GM23248 (cell line): ENCODE measurements at regions not wholly inside any gene's neighbourhood (a gene's known extent, or its start where the extent isn't known, plus 50 kb on each side); places are given as distances from the start of the nearest gene placed in this dataset.

Experiments used
- DNase-seq: peaks from one replicate; pipeline ENCODE4 v3.0.0-alpha.2; 2015
- H2AFZ ChIP-seq: fragments of 200-600 bp; sonication (generic); 2 replicates; pipeline ENCODE4 v1.6.1; 2016; ENCODE audit warnings: antibody characterized with exemption
- H3F3A ChIP-seq: fragments of 200-600 bp; sonication (generic); 2 replicates; pipeline ENCODE4 v1.6.1; 2016; ENCODE audit warnings: mild to moderate bottlenecking, antibody characterized with exemption, mixed run types; ENCODE audit not compliant: insufficient read depth
- H3K27ac ChIP-seq: fragments of 200-600 bp; sonication (generic); 2 replicates; pipeline ENCODE4 v1.5.1; 2016; ENCODE audit warnings: mild to moderate bottlenecking
- H3K27me3 ChIP-seq: fragments of 200-600 bp; sonication (generic); replicated peaks from 2 replicates; pipeline ENCODE4 v1.6.1; 2016; ENCODE audit warnings: mild to moderate bottlenecking; ENCODE audit not compliant: insufficient read depth
- H3K36me3 ChIP-seq: fragments of 200-600 bp; sonication (generic); 2 replicates; pipeline ENCODE4 v1.6.1; 2016; ENCODE audit warnings: low read depth, mild to moderate bottlenecking
- H3K4me1 ChIP-seq: fragments of 200-600 bp; sonication (generic); 2 replicates; pipeline ENCODE4 v1.6.1; 2016; ENCODE audit warnings: mild to moderate bottlenecking; ENCODE audit not compliant: insufficient read depth
- H3K4me2 ChIP-seq: fragments of 200-600 bp; sonication (generic); one replicate; pipeline ENCODE4 v1.6.1; 2016; ENCODE audit warnings: mild to moderate bottlenecking; ENCODE audit not compliant: unreplicated experiment
- H3K4me3 ChIP-seq: fragments of 200-600 bp; sonication (generic); 2 replicates; pipeline ENCODE4 v1.5.1; 2016; ENCODE audit warnings: mild to moderate bottlenecking
- H3K79me2 ChIP-seq: fragments of 200-600 bp; sonication (generic); 2 replicates; pipeline ENCODE4 v1.6.1; 2016; ENCODE audit warnings: mild to moderate bottlenecking; ENCODE audit not compliant: insufficient read depth
- H3K9ac ChIP-seq: fragments of 200-600 bp; sonication (generic); 2 replicates; pipeline ENCODE4 v1.6.1; 2016; ENCODE audit warnings: mild to moderate bottlenecking
- H3K9me2 ChIP-seq: fragments of 200-600 bp; sonication (generic); 2 replicates; pipeline ENCODE4 v1.6.1; 2016; ENCODE audit warnings: mixed run types, mild to moderate bottlenecking, moderate library complexity; ENCODE audit not compliant: insufficient read depth
- H3K9me3 ChIP-seq: fragments of 200-600 bp; sonication (generic); one replicate; pipeline ENCODE4 v1.6.1; 2017; ENCODE audit warnings: low read depth
- H4K20me1 ChIP-seq: fragments of 200-600 bp; sonication (generic); 2 replicates; pipeline ENCODE4 v1.6.0; 2016; ENCODE audit not compliant: insufficient read depth
- EZH2 ChIP-seq: fragments of 200-600 bp; sonication (generic); IDR thresholded peaks from 2 replicates; pipeline ENCODE4 v1.6.1; 2018; ENCODE audit warnings: antibody characterized with exemption, mild to moderate bottlenecking; ENCODE audit not compliant: insufficient read depth, poor library complexity, severe bottlenecking
- EZH2phosphoT487 ChIP-seq: fragments of 200-600 bp; sonication (generic); IDR thresholded peaks from 2 replicates; pipeline ENCODE4 v1.6.1; 2018; ENCODE audit warnings: antibody characterized with exemption, moderate library complexity, mild to moderate bottlenecking, low read depth; ENCODE audit not compliant: insufficient read depth
- WGBS, 2 experiments: methylation state at CpG; one replicate each; pipeline ENCODE4 v1.1.6; 2015 to 2017; ENCODE audit warnings: low lambda C conversion rate in 2 of 2, low coverage in 1 of 2; ENCODE audit errors: missing lambda C conversion rate in 2 of 2; 5-methylcytosine and 5-hydroxymethylcytosine counted together
- in situ Hi-C: fragments of 300-500 bp; cut with MboI; formaldehyde crosslinking; loops from 2 replicates; pipeline ENCODE4 v1.15.0; 2020

DNA sequence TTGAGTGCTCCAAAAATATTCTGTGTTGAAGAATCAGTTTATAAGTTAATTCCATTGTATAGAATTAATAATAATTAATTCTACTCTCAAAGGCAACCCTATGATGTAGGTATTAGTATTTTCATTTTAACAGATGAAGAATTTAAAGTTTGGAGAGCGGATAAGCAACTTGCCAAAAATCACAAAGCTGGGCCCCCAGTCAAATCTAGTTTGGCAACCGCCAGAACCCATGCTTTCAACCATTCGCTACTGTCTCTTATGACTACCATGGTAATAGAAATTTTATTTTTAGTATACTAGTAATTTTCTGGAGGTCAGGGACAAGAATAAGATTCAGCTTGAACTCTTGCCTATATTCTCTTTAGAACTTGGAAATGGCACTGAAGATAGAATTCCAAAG lies 229.8 kb downstream of the IBTK start:
- Histone ChIP-seq H3K27me3 (no peaks in the 10 kb centered on the region), H3K9me2 (no peaks in the 10 kb centered on the region), H3K4me1 (peaks cover 61% of the 10 kb centered on the region), H3K9ac (no peak overlapping the region), H3K4me2 (no peak overlapping the region), H3K4me3 (no peak overlapping the region), H3K36me3 (no peaks in the 10 kb centered on the region), H3K27ac (peak overlapping the region; percentile 82), H3K79me2 (no peaks in the 10 kb centered on the region), H3K9me3 (no peaks in the 10 kb centered on the region), H3F3A (peaks cover 64% of the 10 kb centered on the region), H2AFZ (no peak overlapping the region), H4K20me1 (no peaks in the 10 kb centered on the region)
- in situ Hi-C loops: loop anchor here (25.0 kb wide), 3 partner anchors 255 to 780 kb away; partner anchors contain the start of gene TENT5A
- WGBS, 2 experiments: 94 to 98% methylated on average over 3 of the region's 3 CpGs
- no peak for TF ChIP-seq EZH2
- no peak for DNase-seq

DNA sequence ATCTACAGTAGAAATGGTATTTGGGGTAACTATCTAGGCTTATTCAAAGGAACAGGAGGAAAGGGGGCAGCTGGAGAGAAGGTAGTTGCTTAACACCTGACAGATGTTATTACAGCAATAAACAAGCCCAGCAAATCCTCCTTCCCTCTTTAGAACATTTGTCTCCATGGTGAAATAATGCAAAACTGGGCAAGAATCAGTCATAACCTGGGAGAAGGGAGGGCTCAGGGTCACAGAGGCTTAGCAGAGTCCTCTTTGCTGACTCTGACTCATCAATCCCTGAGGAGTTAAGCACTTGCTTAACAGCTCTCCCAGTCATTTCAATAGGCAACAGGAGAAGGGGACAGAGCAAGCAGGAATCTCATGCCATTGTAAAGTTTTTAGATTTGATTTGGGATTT lies 230.3 kb downstream of the IBTK start:
- in situ Hi-C loops: loop anchor here (25.0 kb wide), 3 partner anchors 255 to 780 kb away; partner anchors contain the start of gene TENT5A
- H3K27ac ChIP-seq: peak overlapping the region; percentile 82
- no peaks in the 10 kb centered on the region for H4K20me1 ChIP-seq
- TF ChIP-seq EZH2phosphoT487: no peak
- TF ChIP-seq EZH2: no peak
- peaks cover 59% of the 10 kb centered on the region for H3F3A ChIP-seq
- no peaks in the 10 kb centered on the region for H3K79me2 ChIP-seq
- H3K4me3 ChIP-seq: no peak overlapping the region
- no peak overlapping the region for H2AFZ ChIP-seq
- no peaks in the 10 kb centered on the region for H3K27me3 ChIP-seq
- peak overlapping the region; percentile 32 for H3K9ac ChIP-seq
- H3K36me3 ChIP-seq: no peaks in the 10 kb centered on the region
- H3K9me3 ChIP-seq: no peaks in the 10 kb centered on the region
- H3K4me1 ChIP-seq: peaks cover 56% of the 10 kb centered on the region
- DNase-seq: peak; percentile 95
- no peaks in the 10 kb centered on the region for H3K9me2 ChIP-seq
- peak overlapping the region; percentile 30 for H3K4me2 ChIP-seq

DNA sequence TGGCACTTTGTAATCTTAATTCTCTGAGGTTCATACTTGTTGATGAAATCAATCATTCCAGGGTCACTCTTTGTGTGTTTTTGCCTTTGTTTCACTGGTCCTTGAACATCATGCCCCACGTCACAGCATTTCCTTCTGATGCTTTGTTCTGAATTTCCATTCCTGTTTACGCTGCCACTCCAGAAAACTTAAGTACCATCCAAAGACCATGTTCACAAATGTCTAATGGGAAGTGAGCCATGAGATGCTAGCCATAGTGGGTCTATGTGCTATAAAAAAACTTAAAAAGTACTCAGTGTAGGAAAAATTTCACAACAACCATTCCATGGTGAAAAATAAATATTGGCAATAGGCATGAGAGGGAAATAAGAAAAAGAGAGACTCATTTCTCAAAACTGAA lies 232.0 kb downstream of the IBTK start:
- H3K4me2 ChIP-seq: peak overlapping the region; percentile 78
- in situ Hi-C loops: loop anchor here (25.0 kb wide), 3 partner anchors 253 to 778 kb away; partner anchors contain the start of gene TENT5A
- peak overlapping the region; percentile 79 for H3K27ac ChIP-seq
- H3K9ac ChIP-seq: no peak overlapping the region
- no peaks in the 10 kb centered on the region for H4K20me1 ChIP-seq
- no peak overlapping the region for H3K4me3 ChIP-seq
- no peaks in the 10 kb centered on the region for H3K36me3 ChIP-seq
- no peak for DNase-seq
- H3K27me3 ChIP-seq: no peaks in the 10 kb centered on the region
- H3K4me1 ChIP-seq: peaks cover 51% of the 10 kb centered on the region
- H3F3A ChIP-seq: peaks cover 53% of the 10 kb centered on the region
- H3K79me2 ChIP-seq: no peaks in the 10 kb centered on the region
- no peaks in the 10 kb centered on the region for H3K9me2 ChIP-seq
- TF ChIP-seq EZH2 (no peak), EZH2phosphoT487 (no peak)
- 50 to 61% methylated on average over 2 of the region's 2 CpGs for WGBS, 2 experiments
- H2AFZ ChIP-seq: peak overlapping the region; percentile 13; the same call in 1 of the 2 replicates
- no peaks in the 10 kb centered on the region for H3K9me3 ChIP-seq

DNA sequence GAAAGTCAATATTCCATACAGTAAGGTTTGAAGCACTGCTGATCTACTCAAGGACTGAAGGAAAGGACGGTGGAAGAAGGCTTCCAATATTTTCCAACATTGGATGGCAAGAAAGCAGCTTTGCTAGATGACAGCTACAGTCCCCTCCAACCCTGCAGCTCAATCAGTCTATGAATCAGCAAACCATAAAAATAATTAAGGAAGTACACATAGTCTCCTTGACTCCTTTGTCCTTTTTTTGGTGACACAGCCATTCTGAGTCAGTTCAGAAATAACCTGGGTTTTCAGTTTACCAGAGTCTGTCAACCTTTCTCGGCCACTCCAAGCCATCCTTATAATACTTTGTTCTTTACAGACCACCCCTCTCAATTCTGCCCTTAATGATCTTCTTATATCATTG lies 232.5 kb downstream of the IBTK start:
- peak overlapping the region; percentile 78 for H3K4me2 ChIP-seq

More for the DNA sequence above, 232.5 kb downstream of the IBTK start:
- no peaks in the 10 kb centered on the region for H3K36me3 ChIP-seq
- no peaks in the 10 kb centered on the region for H4K20me1 ChIP-seq
- TF ChIP-seq EZH2phosphoT487 (no peak), EZH2 (no peak)
- H3K4me1 ChIP-seq: peaks cover 51% of the 10 kb centered on the region
- no peaks in the 10 kb centered on the region for H3K9me2 ChIP-seq
- H3K4me3 ChIP-seq: no peak overlapping the region
- in situ Hi-C loops: loop anchor here (25.0 kb wide), 3 partner anchors 253 to 778 kb away; partner anchors contain the start of gene TENT5A
- peak overlapping the region; percentile 24; the same call in 1 of the 2 replicates for H3K9ac ChIP-seq
- H3K27ac ChIP-seq: peak overlapping the region; percentile 79
- H3F3A ChIP-seq: peaks cover 53% of the 10 kb centered on the region
- WGBS, 2 experiments: 7 to 16% methylated on average over 2 of the region's 2 CpGs
- no peaks in the 10 kb centered on the region for H3K9me3 ChIP-seq
- DNase-seq: peak; percentile 71
- no peaks in the 10 kb centered on the region for H3K79me2 ChIP-seq
- H2AFZ ChIP-seq: peak overlapping the region; percentile 13; the same call in 1 of the 2 replicates
- H3K27me3 ChIP-seq: no peaks in the 10 kb centered on the region
